SU-DHL-6 (cell line): ENCODE measurements at regions not wholly inside any gene's neighbourhood (a gene's known extent, or its start where the extent isn't known, plus 50 kb on each side); places are given as distances from the start of the nearest gene placed in this dataset.

Experiments
- H2AFZ ChIP-seq: fragments of 200-600 bp; sonication (generic); 2 replicates; pipeline ENCODE4 v1.6.1; 2014; ENCODE audit warnings: low read depth, mild to moderate bottlenecking, moderate library complexity, mixed read lengths, antibody characterized with exemption, low read length; ENCODE audit not compliant: severe bottlenecking
- H3F3A ChIP-seq: fragments of 200-600 bp; shearing (Covaris generic); 2 replicates; pipeline ENCODE4 v1.6.0; 2016; ENCODE audit warnings: antibody characterized with exemption, mild to moderate bottlenecking; ENCODE audit not compliant: insufficient read depth
- H3K27ac ChIP-seq: fragments of 200-600 bp; sonication (generic); 2 replicates; pipeline ENCODE4 v1.5.1; 2016; ENCODE audit warnings: low read depth, mild to moderate bottlenecking, low read length, moderate library complexity, mixed read lengths
- H3K27me3 ChIP-seq: fragments of 200-600 bp; sonication (generic), shearing (Covaris generic); 2 replicates; pipeline ENCODE4 v1.6.0; 2014; ENCODE audit warnings: mild to moderate bottlenecking, low read length
- H3K36me3 ChIP-seq: fragments of 200-600 bp; sonication (generic); 2 replicates; pipeline ENCODE4 v1.6.1; 2014; ENCODE audit warnings: mild to moderate bottlenecking, low read length, mixed read lengths
- H3K4me2 ChIP-seq: fragments of 300-600, 200-600 bp; shearing (Covaris generic), sonication (generic); 2 replicates; pipeline ENCODE4 v1.6.0; 2014; ENCODE audit warnings: low read length, low read depth, mild to moderate bottlenecking; ENCODE audit not compliant: poor library complexity, severe bottlenecking
- H3K4me3 ChIP-seq: fragments of 200-600 bp; sonication (generic); 2 replicates; pipeline ENCODE4 v1.5.1; 2014; ENCODE audit warnings: antibody characterized with exemption, low read length, mild to moderate bottlenecking, mixed read lengths; ENCODE audit not compliant: insufficient read depth, poor library complexity, severe bottlenecking
- H3K79me2 ChIP-seq: fragments of 200-600 bp; sonication (generic); 2 replicates; pipeline ENCODE4 v1.6.1; 2014; ENCODE audit warnings: mild to moderate bottlenecking, low read length, moderate library complexity; ENCODE audit not compliant: insufficient read depth
- H3K9ac ChIP-seq: fragments of 200-600 bp; sonication (generic); 2 replicates; pipeline ENCODE4 v1.7.0; 2014; ENCODE audit warnings: mild to moderate bottlenecking, low read length
- H3K9me2 ChIP-seq: fragments of 200-600 bp; sonication (generic); replicated peaks from 2 replicates; pipeline ENCODE4 v1.6.1; 2014; ENCODE audit warnings: low read length; ENCODE audit not compliant: insufficient read depth
- H3K9me3 ChIP-seq: fragments of 200-600 bp; sonication (generic); 2 replicates; pipeline ENCODE4 v1.6.1; 2014; ENCODE audit warnings: low read length, mixed read lengths; ENCODE audit not compliant: insufficient read depth
- H4K20me1 ChIP-seq: fragments of 200-600 bp; sonication (generic); 2 replicates; pipeline ENCODE4 v1.6.1; 2014; ENCODE audit warnings: low read depth, mild to moderate bottlenecking, antibody characterized with exemption, low read length, moderate library complexity, mixed read lengths
- EZH2phosphoT487 ChIP-seq: fragments of 200-600 bp; sonication (generic), shearing (Covaris generic); conservative IDR thresholded peaks from 2 replicates; pipeline ENCODE4 v1.6.1; 2018; ENCODE audit warnings: mild to moderate bottlenecking, antibody characterized with exemption, low read length, moderate library complexity, mixed read lengths
- TF ChIP-seq, protein P1 (sequence below): fragments of 200-600 bp; sonication (generic); IDR thresholded peaks from one replicate; pipeline ENCODE4 v1.5.1; 2017; ENCODE audit warnings: antibody characterized with exemption, mild to moderate bottlenecking, low read length, moderate library complexity; ENCODE audit not compliant: insufficient read depth, poor library complexity, severe bottlenecking

DNA sequence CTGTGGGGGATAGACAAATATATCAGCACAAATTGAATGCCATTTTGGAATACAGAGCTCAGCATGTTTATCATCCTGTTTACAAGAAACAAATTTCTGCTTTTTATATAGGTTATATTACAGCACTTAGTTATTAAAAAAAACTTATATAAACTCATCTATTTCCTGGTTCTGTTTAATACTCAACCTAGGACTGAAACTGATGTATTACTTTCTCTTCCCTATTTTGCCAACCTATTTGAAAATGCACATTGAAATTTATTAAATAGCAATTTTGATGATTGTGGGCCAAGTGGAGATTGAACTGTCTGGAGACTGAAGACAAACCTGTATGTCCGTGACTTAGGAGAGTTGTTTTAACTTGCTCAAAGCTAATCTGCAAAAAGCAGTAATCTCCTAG lies 288.3 kb upstream of the ANO3 start:
- Histone ChIP-seq H3K27ac (no peak overlapping the region), H3K4me3 (no peak overlapping the region), H3K27me3 (no peaks in the 10 kb centered on the region), H3K4me2 (peak overlapping the region; percentile 18), H3K79me2 (no peaks in the 10 kb centered on the region), H3F3A (no peaks in the 10 kb centered on the region), H3K9me2 (no peaks in the 10 kb centered on the region), H4K20me1 (no peaks in the 10 kb centered on the region), H2AFZ (peak overlapping the region; percentile 38), H3K9me3 (no peaks in the 10 kb centered on the region), H3K36me3 (no peaks in the 10 kb centered on the region), H3K9ac (no peak overlapping the region)
- TF ChIP-seq EZH2phosphoT487 = no peak
- TF ChIP-seq, protein P1, sequence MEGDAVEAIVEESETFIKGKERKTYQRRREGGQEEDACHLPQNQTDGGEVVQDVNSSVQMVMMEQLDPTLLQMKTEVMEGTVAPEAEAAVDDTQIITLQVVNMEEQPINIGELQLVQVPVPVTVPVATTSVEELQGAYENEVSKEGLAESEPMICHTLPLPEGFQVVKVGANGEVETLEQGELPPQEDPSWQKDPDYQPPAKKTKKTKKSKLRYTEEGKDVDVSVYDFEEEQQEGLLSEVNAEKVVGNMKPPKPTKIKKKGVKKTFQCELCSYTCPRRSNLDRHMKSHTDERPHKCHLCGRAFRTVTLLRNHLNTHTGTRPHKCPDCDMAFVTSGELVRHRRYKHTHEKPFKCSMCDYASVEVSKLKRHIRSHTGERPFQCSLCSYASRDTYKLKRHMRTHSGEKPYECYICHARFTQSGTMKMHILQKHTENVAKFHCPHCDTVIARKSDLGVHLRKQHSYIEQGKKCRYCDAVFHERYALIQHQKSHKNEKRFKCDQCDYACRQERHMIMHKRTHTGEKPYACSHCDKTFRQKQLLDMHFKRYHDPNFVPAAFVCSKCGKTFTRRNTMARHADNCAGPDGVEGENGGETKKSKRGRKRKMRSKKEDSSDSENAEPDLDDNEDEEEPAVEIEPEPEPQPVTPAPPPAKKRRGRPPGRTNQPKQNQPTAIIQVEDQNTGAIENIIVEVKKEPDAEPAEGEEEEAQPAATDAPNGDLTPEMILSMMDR = no peak

DNA sequence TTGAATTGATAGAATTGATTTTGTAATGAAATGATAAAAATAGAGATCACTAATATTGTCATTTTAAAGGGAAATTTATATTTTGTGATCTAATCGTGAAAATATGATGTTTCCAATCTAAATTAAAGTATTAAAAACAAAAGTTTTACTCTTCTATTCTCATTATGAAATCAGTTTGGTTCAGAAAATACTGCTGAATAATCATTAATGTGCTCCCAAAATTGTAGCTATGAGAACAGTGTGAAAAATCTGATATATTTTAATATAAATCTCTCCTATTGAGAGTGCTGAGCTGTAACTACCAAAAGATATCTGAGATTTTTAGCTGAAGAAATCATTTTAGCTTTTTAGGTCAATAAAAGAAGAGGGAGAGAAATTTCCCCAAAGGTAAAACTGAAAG lies 287.5 kb upstream of the ANO3 start:
- no peaks in the 10 kb centered on the region for H3K36me3 ChIP-seq
- H3F3A ChIP-seq = no peaks in the 10 kb centered on the region
- H3K4me3 ChIP-seq = no peak overlapping the region
- H3K27me3 ChIP-seq = no peaks in the 10 kb centered on the region
- H3K27ac ChIP-seq = no peak overlapping the region
- no peaks in the 10 kb centered on the region for H4K20me1 ChIP-seq
- no peak overlapping the region for H2AFZ ChIP-seq
- H3K79me2 ChIP-seq = no peaks in the 10 kb centered on the region
- no peak for TF ChIP-seq EZH2phosphoT487
- TF ChIP-seq, protein P1 = no peak
- no peaks in the 10 kb centered on the region for H3K9me2 ChIP-seq
- H3K4me2 ChIP-seq = no peak overlapping the region
- no peak overlapping the region for H3K9ac ChIP-seq
- no peaks in the 10 kb centered on the region for H3K9me3 ChIP-seq

DNA sequence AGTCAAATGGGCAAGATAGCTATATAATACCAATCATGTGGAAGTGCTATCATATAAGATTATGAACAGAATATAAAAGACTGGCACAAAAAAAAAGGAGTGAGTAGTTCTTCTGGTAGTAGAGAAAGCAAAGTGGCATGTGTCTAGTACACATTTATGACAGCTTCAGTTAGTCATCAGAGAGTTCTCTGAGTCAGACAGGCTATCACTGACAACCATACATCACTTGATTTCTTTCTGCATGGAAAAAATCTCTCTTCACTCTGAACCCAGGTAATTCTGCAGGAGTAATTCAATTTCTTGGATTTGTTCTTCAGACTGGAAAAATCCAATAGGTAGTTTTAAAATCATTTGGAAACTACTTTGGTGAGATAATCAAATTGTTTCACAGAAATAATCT lies 286.8 kb upstream of the ANO3 start:
- TF ChIP-seq, protein P1 = no peak
- no peak for TF ChIP-seq EZH2phosphoT487
- H3F3A ChIP-seq = no peaks in the 10 kb centered on the region
- H3K36me3 ChIP-seq = no peaks in the 10 kb centered on the region
- no peak overlapping the region for H3K4me3 ChIP-seq
- no peaks in the 10 kb centered on the region for H3K27me3 ChIP-seq
- no peaks in the 10 kb centered on the region for H3K9me3 ChIP-seq
- H3K79me2 ChIP-seq = no peaks in the 10 kb centered on the region
- H3K9ac ChIP-seq = no peak overlapping the region
- no peak overlapping the region for H3K4me2 ChIP-seq
- H2AFZ ChIP-seq = no peak overlapping the region
- H3K27ac ChIP-seq = no peak overlapping the region
- H4K20me1 ChIP-seq = no peaks in the 10 kb centered on the region
- no peaks in the 10 kb centered on the region for H3K9me2 ChIP-seq

DNA sequence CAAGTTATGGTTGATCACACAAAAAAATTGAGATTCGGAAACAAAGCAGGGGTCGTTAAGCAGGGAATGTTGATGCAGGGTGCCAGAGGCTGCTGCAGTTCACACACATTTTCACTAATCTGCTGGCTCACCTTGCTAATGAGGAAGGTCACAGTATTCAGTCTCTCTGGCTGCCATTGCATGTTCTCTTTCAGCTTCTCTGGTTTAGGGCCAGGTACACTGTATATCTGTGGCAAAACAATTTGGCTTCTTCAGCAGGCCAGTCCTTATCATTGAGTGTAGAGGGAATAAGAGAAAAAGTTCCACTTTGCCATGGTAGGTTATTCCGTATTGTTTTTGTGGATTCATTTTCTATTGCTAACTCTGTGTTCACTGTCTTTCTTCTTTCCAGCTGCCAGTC lies 283.7 kb upstream of the ANO3 start:
- no peak for TF ChIP-seq EZH2phosphoT487
- TF ChIP-seq, protein P1 = no peak
- Histone ChIP-seq H3K4me2 (no peak overlapping the region), H3K27me3 (no peaks in the 10 kb centered on the region), H3K9me2 (no peaks in the 10 kb centered on the region), H3K79me2 (no peaks in the 10 kb centered on the region), H2AFZ (no peak overlapping the region), H3K9ac (no peak overlapping the region), H3K27ac (no peak overlapping the region), H3K36me3 (no peaks in the 10 kb centered on the region), H3K4me3 (no peak overlapping the region), H3K9me3 (no peaks in the 10 kb centered on the region), H4K20me1 (no peaks in the 10 kb centered on the region), H3F3A (no peaks in the 10 kb centered on the region)
